HT-29 (cell line): ENCODE measurements at regions not wholly inside any gene's neighbourhood (a gene's known extent, or its start where the extent isn't known, plus 50 kb on each side); places are given as distances from the start of the nearest gene placed in this dataset.
A peak's percentile ranks its signal among the peaks of the same experiment; 100 is the strongest.

Experiments
- DNase-seq: peaks from one replicate; pipeline ENCODE4 v3.0.0-alpha.2; 2015; ENCODE audit warnings: low spot score

DNA sequence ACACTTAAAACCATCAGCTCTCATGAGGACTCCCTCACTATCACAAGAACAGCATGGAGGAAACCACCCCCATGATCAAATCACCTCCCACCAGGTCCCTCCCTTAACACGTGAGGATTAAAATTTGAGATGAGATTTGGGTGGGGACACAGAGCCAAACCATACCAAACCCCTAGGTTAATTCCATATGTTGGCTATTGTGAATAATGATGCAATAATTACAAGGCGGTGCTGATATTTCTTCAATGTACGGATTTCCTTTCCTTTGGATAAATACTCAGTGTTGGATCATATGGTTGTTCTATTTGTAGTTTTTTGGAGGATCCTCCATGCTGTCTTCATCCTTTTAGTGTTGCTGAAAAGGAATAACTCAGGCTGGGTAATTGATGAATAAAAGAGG is 652.1 kb upstream of the PKDCC start:
- no peak for DNase-seq

DNA sequence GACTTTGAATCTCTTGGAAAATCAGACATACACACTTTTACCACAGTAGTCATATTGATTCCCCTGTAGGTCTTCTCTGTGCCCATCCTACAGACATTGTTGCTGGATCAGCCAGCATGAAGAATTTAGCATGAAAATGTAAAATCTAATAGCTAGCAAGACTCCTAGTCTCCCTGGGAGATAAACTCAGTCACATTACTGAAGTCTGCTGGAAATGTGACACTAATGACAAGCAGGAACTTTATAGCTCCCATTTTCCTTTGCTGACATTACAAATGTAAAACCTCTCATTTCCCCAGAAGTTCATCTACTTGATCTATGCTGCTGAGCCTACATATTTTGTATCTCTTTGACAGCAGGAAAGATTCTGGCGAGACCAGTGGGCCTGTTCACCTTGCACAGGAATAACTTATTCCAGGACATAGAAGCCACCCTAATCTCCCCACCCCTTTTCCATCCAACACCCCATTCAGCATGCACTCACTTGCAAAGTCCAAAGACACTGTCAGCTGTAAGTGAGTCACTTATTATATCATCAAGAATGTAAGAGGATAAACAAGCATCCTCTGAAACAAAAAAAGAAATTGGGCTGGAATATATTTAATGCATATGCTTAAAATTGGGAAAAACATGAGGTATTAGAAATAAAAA is 648.3 kb upstream of the PKDCC start:
- DNase-seq: no peak

DNA sequence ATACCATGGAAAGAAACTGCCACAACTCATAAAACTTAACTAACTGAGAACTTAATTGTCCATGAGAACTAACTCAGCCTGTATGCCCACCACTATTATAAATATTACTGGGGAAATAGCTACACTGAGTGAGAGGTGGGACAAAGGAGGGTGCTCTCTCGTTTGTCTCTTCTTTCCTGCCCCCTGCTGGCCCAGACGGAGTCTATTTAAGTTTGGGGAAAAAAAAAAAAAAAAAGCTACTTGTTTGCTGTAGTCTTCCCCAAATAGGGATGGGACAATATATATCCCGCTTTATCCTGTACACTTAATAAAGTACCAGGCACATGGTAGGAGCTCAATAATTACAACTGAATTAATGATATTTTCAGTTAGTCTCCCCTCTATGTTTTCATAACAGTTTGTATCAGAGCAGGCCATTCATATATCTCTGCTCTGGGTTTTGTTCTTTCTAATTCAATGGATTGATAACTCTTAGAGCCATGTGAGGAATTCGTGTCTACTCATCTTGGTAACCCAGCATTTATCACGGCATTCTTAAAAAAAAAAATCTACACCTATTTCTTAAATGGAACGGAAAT is 647.6 kb upstream of the PKDCC start:
- peak; percentile 12 for DNase-seq

DNA sequence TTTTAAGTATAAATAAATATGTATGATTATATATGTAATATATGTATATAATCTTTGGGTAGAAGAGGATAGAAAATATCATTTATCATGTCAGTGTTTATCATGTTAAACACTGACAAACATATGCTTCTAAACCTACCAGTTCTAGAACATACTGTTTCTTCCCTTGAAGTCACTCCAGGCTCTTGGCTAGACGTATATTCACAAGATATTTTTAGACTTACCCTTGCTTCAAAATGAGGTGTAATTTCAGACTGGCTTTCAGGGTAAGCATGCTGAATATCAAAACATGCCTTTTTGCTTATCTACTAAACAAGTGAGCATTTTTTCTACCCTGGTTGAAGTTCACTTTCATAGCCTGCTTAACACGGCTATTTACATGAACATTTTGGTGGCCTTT is 642.4 kb upstream of the PKDCC start:
- DNase-seq: no peak

- DNase-seq: no peak
Observed at GRCh38 chr2:41409328-41409727, 638.5 kb upstream of the PKDCC start.

DNA sequence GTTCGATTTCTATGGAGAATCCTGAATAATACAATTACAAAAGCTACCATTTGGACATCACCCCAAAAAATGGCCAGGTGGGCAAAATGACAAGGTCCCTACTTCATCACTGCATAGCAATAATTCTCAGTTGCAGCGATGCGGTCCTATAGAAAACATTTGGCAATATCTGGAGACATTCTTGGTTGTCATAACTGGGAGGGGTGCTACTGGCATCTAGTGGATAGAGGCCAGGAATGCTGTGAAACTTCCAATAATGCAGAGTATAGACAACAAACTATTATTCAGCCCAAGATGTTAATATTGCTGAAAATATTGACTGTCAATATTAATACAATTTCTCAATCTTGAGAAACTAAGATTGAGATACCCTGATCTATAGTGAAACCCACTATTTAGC is 637.8 kb upstream of the PKDCC start:
- DNase-seq: no peak

DNA sequence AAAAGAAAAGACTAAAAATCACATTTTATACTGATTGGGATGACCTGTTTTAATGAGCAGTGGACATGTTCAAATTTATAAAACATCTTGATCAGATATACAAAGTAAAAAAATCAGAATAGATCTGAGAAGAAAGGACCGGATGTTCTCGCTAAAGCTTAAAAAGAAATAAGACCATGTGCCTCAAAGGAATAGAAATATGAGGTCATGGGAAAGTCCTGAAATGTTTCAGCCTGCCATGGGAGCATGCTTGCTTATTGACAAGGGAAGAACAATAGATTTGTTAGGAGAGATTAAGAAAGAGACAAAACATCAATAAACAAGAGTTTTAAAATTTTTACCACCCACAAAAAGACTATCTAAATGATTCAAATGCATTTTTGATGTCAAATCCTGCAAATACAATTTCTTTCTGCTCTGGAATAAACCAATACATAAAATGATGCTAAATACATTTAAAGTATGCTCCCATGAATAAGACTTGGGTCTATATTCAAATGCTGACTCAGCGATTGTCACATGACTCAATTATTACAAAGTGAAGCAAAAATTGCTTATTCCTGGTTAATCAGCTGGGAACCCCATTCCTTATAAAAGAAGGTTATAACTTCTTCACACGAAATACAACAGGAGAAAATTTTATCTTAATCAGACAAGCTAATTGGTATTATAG is 633.9 kb upstream of the PKDCC start:
- no peak for DNase-seq

DNA sequence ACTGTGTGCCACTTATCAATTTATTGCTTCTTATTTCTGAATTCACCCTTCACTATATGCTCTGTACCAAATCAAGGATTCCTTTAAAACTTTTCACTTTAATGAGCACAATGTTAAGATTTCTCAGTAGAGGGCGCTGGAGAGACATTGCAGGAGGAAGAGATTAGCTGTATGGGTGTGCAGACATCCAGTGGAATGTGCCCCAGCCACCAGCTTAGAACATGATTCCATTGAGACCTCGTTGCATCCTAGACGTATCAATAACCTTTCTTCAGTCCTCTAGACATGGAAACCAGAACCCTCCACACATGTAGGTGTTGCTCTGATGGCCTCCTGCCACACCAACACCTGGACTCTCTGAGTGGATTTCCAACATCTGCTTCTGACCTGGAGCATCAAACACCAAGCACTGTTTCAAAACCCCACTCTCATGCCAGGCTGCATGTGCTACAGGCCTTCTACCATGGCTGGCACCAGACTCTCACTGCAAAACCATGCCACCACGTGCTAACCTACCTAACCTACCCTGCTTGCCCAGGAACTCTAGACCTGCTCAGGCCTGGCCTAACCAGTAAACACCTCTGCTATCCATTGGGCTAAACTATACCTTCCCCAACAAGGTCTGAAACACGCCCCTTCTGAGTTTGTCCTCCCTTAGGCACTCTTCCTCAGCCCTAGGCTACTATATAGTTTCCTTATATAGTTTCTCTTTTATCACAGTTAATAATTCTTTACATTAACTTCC is 633.2 kb upstream of the PKDCC start:
- peak; percentile 67 for DNase-seq

GRCh38 chr2:41417511-41417910 is 630.3 kb upstream of the PKDCC start:
- no peak for DNase-seq

DNA sequence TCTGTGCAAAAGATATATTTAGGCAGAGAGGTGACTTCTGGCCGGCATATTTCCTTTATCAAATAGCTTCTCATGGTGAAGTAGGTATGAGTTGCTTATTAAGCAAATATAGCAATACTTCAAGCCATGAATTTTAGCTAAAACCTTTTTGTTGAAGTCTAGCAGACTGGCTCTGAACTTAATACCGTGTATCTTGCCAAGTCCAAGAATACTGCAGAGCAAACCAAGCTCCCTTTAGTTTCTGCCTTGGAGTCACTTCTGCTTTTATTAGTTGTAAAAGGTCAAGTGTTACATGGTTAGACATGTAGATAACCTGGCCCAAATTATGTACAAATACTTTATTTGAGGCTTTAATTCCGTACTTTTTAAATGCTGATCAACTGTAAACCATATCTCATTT is 627.6 kb upstream of the PKDCC start:
- no peak for DNase-seq

GRCh38 chr2:41420872-41421271 is 626.9 kb upstream of the PKDCC start:
- no peak for DNase-seq

GRCh38 chr2:41431756-41432155 is 616.1 kb upstream of the PKDCC start:
- DNase-seq: no peak

DNA sequence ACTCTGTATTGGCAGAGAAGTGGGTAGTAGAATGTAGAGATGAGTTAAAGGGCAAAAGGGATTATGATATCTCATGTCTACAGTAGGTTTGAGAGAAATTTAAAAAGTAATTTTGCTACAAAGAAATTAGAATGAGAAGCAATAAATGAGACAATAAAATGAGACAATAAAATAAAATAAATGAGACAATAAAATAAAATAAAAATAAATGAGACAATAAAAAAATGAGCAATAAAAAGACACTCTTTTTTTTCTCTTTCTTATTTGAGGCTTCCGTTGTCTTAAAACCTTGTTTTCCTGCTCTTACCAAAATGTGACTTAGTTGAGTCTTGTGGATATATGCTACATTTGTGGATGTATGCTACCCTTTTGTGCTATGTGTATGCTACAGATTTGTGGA is 615.4 kb upstream of the PKDCC start:
- no peak for DNase-seq

- DNase-seq: no peak
Observed at GRCh38 chr2:41434991-41435390, 612.8 kb upstream of the PKDCC start.

DNA sequence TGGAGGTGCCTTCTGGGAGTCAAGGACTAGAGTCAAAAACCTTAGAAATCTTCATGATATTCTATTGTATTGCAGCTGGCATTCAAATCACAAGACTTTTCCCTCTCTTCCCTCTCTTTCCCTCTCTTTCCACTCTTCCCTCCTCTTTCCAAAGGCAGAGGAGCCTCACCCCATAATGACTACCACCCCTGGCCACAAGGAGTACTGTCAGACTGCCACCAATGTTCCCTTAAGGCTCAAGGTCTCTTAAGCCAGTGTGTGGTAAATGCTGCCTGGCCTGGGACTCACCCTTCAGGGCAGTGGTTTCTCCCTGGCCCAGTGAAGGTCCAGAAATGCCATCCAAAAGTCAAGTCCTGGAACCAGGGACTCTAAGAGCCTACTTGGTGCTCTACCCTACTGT is 605.9 kb upstream of the PKDCC start:
- DNase-seq: no peak

DNA sequence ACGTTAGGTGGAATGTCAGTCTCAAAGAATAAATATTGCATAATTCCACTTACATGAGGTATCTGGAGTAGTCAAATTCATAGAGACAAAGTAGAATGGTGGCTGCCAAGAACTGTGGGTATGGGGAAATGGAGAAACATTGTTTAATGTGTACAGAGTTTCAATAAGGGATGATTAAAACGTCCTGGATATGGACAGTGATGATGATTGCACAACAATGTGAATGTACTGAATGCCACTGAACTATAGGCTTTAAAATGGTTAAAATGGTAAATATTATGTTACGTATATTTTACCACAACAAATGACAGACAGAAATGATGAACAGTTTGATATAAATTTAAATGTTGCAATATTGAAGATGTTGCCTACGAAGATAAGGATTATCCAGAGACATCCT is 602.0 kb upstream of the PKDCC start:
- no peak for DNase-seq

- DNase-seq: no peak
Observed at GRCh38 chr2:41446266-41446665, 601.6 kb upstream of the PKDCC start.

- no peak for DNase-seq
Observed at GRCh38 chr2:41448221-41448620, 599.6 kb upstream of the PKDCC start.

- DNase-seq: no peak
Observed at GRCh38 chr2:41457026-41457425, 590.8 kb upstream of the PKDCC start.

DNA sequence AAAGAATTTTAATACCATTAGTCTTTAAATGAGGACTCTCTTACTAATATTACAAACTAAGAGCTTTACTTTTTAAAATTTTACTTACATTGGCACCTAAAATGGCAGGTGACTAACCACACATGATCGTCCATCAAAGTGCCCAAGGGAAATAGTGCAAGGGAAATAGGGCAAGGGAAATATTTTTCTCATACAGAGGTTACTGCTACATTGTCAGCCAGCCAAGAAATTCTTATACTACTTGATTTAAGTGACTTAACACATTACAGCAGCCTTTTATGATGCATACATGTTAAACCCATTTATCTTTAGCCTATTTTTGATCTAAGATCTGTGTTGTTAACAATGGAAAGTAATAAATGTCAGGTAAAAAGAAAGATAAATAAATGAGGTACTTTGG is 587.2 kb upstream of the PKDCC start:
- no peak for DNase-seq

- no peak for DNase-seq
Observed at GRCh38 chr2:41464395-41464794, 583.4 kb upstream of the PKDCC start.

DNA sequence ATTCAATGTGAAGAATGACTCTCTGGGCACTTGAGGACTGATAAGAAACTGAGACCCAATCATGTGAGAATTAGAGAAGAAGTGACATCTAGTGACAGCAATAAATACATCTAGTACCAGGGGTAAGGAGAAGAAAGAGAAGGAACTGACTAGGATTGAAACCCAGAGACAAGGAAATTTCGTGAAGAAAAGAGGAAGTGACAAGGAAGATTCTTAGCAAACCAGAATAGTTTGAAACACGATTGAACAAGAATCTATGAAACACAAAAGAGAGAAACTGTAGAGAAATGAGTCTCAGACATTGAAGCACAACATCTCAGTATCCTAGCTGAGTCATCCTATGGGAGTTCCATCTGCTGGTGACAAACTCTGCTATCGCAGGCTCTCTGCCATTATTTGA is 571.9 kb upstream of the PKDCC start:
- peak; percentile 3 for DNase-seq

DNA sequence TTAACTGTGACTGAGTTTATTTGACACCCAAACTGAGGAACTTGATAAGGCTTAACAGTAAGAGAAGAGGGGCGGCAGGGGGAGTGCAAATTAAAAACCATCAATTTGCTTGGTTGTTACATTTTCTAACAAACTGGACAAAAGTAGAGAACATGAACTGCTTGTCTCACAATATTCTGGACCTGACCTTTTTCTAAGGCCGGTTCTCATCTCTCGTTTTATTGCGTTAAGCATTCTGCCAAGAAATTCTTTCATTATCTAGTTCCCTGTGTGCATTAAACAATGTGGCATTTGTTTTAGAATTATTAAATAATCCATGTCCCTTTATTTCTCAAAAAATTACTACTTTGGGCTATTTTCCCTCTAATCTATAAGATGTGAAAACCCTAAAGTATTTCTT is 565.2 kb upstream of the PKDCC start:
- DNase-seq: no peak
